GM06990 (cell line): ENCODE measurements at regions not wholly inside any gene's neighbourhood (a gene's known extent, or its start where the extent isn't known, plus 50 kb on each side); places are given as distances from the start of the nearest gene placed in this dataset.

ENCODE experiments used
- DNase-seq: peaks from one replicate; pipeline ENCODE4 v3.0.0-alpha.2; 2011; ENCODE audit not compliant: insufficient read length; ENCODE audit errors: extremely low read depth
- H3K27me3 ChIP-seq: replicated peaks from 2 replicates; pipeline ENCODE4 v1.6.0; 2011; ENCODE audit warnings: low read length; ENCODE audit not compliant: control insufficient read depth, insufficient read depth
- H3K36me3 ChIP-seq: 2 replicates; pipeline ENCODE4 v1.5.1; 2011; ENCODE audit warnings: low read length; ENCODE audit not compliant: control insufficient read depth, insufficient read depth
- H3K4me3 ChIP-seq: replicated peaks from 2 replicates; pipeline ENCODE4 v1.5.1; 2011; ENCODE audit warnings: low read depth, mild to moderate bottlenecking, control low read depth, low read length
- CTCF ChIP-seq: IDR thresholded peaks from 2 replicates; pipeline ENCODE4 v1.5.1; 2011; ENCODE audit warnings: low read length, control low read depth, mild to moderate bottlenecking, inconsistent platforms; ENCODE audit not compliant: insufficient read depth, poor library complexity, severe bottlenecking

GRCh38 chr5:67966712-67967111, 248.8 kb upstream of the PIK3R1 start:
- H3K4me3 ChIP-seq, result no peak overlapping the region
- H3K27me3 ChIP-seq, result no peaks in the 10 kb centered on the region
- H3K36me3 ChIP-seq, result no peaks in the 10 kb centered on the region
- TF ChIP-seq CTCF, result no peak
- no peak for DNase-seq

DNA sequence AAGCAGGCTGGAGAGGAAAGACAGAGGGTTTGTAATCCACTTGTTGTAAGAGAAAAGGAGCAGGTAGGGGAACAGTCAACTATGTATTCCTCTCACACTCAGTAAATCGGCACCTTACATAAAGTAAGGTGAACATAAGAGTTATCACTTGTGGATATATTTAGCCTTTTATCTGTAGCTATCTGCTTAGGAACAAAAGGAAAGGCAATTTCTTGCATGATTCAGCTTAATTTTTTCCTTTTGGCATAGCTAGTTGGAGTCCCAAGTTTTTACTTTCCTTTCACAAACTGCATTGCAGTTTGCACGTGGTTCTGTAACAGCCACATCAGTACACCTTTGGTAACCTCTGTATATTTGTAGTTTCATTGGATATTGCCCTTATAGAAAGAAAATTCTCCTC, 250.9 kb upstream of the PIK3R1 start:
- no peaks in the 10 kb centered on the region for H3K27me3 ChIP-seq
- DNase-seq, result no peak
- H3K4me3 ChIP-seq, result no peak overlapping the region
- H3K36me3 ChIP-seq, result no peaks in the 10 kb centered on the region
- no peak for TF ChIP-seq CTCF

GRCh38 chr5:67963789-67964519, 251.6 kb upstream of the PIK3R1 start:
- Histone ChIP-seq H3K4me3 (no peak overlapping the region), H3K27me3 (no peaks in the 10 kb centered on the region), H3K36me3 (no peaks in the 10 kb centered on the region)
- no peak for DNase-seq
- TF ChIP-seq CTCF, result no peak

- H3K4me3 ChIP-seq, result no peak overlapping the region
- no peaks in the 10 kb centered on the region for H3K27me3 ChIP-seq
- no peak for TF ChIP-seq CTCF
- H3K36me3 ChIP-seq, result no peaks in the 10 kb centered on the region
- no peak for DNase-seq
Measured at GRCh38 chr5:67960939-67961338, 254.6 kb upstream of the PIK3R1 start.

DNA sequence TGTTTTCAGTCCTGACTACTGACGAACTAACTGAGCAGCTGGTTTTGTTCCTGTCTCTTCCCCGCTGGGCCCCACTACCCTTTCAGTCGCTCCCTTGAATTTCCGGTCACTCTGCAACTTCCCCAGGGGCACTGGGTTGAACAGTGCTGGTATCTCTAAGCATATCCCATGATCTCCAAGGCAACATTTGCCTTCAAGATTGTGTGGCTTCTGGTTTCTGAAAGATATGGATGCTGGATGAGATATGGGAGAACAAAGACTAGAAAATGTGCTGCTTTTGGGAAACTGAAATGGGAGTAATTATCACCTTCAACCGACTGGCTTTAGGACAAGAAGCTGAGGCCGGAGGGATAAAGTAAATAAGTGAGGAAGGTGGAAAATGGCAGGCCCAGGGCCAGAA, 258.2 kb upstream of the PIK3R1 start:
- no peak for DNase-seq
- H3K27me3 ChIP-seq, result no peaks in the 10 kb centered on the region
- no peaks in the 10 kb centered on the region for H3K36me3 ChIP-seq
- TF ChIP-seq CTCF, result no peak
- no peak overlapping the region for H3K4me3 ChIP-seq

GRCh38 chr5:67954351-67954750, 261.2 kb upstream of the PIK3R1 start:
- no peak for TF ChIP-seq CTCF
- H3K36me3 ChIP-seq, result no peaks in the 10 kb centered on the region
- no peak for DNase-seq
- H3K27me3 ChIP-seq, result no peaks in the 10 kb centered on the region
- no peak overlapping the region for H3K4me3 ChIP-seq
